C4-2B (cell line): ENCODE measurements at regions not wholly inside any gene's neighbourhood (a gene's known extent, or its start where the extent isn't known, plus 50 kb on each side); places are given as distances from the start of the nearest gene placed in this dataset.

Experiments used
- ZFX ChIP-seq: fragments of 450-650 bp; IDR thresholded peaks from 2 replicates; pipeline ENCODE4 v1.6.1; 2017
- TF ChIP-seq, protein P1 (sequence below): fragments of 450-650 bp; conservative IDR thresholded peaks from 2 replicates; pipeline ENCODE4 v1.5.1; 2017; ENCODE audit warnings: mild to moderate bottlenecking

DNA sequence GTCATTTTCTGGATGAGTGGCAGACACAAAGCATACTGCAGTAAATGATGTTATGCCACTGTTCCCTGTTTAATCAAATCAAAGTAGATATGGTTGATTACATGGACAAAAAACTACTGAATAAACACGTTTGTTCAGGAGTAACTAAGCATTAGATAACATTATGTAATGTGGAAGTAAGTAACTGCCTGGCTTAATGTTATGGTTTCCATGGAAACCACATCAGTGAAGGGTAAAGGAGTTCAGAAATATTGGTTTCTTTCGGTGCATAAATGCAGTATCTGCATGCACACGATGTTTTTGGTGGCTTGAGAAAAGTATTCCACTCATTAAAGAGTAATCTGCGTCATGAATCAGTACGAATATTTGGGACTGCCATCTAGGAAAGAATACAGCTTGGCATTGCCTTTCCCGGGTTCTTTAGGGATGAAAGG, 131.3 kb upstream of the PRKCQ start:
- TF ChIP-seq, protein P1, sequence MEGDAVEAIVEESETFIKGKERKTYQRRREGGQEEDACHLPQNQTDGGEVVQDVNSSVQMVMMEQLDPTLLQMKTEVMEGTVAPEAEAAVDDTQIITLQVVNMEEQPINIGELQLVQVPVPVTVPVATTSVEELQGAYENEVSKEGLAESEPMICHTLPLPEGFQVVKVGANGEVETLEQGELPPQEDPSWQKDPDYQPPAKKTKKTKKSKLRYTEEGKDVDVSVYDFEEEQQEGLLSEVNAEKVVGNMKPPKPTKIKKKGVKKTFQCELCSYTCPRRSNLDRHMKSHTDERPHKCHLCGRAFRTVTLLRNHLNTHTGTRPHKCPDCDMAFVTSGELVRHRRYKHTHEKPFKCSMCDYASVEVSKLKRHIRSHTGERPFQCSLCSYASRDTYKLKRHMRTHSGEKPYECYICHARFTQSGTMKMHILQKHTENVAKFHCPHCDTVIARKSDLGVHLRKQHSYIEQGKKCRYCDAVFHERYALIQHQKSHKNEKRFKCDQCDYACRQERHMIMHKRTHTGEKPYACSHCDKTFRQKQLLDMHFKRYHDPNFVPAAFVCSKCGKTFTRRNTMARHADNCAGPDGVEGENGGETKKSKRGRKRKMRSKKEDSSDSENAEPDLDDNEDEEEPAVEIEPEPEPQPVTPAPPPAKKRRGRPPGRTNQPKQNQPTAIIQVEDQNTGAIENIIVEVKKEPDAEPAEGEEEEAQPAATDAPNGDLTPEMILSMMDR, result no peak
- TF ChIP-seq ZFX, result no peak
